HG03520 (cell line): ENCODE measurements at regions not wholly inside any gene's neighbourhood (a gene's known extent, or its start where the extent isn't known, plus 50 kb on each side); places are given as distances from the start of the nearest gene placed in this dataset.
A peak's percentile ranks its signal among the peaks of the same experiment; 100 is the strongest.

ENCODE experiments used
- ATAC-seq: cut with Tn5 transposase; IDR thresholded peaks from one replicate; pipeline ENCODE4 v1.9.1; 2021; ENCODE audit warnings: mild to moderate bottlenecking, moderate library complexity; ENCODE audit not compliant: unreplicated experiment

DNA sequence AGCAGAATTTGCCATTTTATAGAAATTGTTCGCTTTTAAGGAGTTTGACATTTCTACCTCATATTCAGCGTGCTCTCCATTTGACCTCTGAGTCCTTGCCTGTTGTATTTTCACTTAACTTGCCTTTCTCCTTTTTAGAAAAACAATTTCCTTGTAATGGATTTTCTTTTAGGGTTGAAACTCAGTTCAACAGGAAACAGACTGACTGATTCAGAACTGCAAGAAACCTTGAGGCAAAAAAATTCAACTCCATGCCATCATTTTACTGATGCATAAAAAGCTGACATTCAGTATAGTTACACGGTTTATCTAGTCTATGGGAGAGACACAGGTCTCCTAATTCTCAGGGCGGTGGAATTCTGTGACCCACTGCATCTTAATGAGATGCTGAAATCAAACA is 59.8 kb downstream of the MRPS30 start:
- no peak for ATAC-seq

DNA sequence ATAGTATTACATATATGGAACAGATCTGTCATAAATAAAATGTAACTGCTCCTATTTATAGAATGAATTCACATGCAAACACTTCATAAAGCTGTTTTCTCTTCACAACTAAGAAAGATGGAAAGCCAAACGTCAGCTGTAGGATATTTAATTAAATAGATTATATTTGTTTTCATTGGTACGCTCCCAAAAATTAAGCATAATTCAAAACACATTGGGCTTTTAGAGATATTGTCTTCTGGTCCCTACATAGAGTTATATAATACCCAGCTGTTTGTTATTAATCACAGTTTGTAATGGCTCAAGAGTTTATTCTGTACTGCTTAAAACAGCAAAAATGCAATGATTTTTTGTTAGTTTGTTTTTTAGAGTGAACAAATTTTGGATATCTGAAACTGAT is 61.2 kb downstream of the MRPS30 start:
- no peak for ATAC-seq

DNA sequence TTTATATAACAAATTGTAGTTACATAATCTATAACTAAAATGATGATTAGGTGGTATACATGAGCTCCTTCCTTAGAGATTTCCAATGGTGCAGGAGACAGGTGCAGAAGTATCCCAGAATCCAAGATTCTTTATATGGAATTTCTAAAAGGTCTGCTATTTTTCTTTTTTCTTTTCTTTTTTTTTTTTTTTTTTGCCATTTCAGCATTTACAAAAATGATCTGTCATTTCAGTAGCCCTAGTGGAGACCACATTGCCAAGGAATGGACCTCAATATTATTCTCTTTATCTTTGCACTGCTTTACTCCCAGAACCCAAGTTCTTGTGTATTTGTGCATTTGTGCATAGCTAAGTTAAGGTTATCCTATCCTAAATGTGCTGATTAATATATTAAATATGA is 61.7 kb downstream of the MRPS30 start:
- no peak for ATAC-seq

DNA sequence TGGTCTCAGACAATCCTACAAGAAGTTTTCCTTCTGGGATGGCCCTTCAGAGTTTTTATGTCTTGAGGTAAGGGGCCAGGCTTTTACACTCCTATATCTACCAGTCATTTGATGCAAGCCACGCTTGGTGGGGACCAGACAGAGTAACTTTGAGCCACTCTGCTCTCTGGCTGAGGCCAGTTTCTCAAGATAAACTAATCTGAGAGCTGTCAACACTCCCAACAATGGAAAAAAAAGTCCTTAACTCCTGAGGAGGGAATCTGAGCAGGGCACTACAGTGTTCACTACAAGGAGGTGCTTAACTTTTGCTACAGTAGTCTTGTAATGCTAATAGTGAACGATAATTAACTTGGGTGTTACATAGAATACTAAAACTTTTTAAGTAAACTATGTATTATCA is 62.7 kb downstream of the MRPS30 start:
- ATAC-seq = no peak

DNA sequence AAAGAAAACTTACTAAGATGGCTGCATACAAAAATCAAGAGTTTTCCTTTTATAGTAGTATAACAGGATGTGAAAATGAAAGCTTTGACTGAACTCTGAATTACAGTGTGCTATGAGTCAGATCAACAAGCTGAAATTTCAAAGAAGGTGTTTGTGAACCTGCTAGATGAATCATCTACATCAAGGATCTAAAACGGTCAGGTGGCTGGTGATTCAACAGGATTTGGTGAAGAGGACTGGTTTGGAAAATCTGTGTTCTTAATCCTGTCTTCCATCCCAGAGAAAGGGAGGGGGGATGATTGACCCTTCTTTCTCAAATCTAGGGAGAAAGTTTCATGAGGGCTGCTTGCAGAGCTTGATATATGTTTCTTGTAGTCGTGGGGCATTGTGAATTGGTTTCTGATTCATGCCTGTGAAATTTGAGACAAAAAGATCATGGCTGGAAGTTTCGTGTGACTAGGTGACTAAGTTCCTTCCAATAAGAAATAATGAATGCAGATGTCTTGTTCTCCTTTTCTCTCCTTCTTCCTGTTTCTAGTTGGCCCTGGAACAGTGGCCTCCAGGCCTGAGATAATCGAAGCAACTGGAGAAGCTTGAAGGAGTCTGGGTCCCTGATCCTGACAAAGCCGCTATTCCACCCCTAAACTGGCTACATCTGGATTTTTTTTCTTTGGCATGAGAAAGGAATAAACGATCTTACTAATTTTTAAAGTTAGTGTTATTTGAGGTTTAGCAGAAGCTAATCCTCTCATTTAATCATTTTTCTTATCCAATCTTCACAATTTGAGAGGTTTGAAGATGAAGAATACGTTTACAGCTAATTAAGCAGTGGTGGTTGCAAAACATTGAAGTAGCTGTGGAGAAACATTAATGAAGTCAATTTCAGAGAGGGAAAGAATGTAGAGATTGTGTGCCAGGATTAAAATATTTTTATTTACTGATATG is 67.2 kb downstream of the MRPS30 start:
- peak; percentile 100 for ATAC-seq

DNA sequence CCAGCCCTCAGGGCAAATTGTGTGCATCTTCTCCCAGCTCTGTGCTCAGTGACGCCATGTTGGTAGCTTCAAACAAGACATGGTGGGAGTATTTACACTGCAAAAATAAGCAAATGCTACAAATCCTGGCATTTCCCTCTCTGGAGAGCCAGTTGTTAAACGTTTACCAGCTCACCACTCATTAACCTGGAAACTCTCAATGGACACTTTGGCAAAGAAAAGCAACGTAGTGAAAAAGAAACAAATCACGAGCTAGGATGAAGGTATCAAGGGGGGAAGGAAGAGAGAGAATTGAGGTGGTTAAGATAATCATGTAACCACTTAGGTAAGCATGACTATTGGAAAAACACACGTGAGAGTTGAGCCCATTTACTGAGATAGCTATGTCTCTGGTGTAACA is 72.5 kb downstream of the MRPS30 start:
- no peak for ATAC-seq

DNA sequence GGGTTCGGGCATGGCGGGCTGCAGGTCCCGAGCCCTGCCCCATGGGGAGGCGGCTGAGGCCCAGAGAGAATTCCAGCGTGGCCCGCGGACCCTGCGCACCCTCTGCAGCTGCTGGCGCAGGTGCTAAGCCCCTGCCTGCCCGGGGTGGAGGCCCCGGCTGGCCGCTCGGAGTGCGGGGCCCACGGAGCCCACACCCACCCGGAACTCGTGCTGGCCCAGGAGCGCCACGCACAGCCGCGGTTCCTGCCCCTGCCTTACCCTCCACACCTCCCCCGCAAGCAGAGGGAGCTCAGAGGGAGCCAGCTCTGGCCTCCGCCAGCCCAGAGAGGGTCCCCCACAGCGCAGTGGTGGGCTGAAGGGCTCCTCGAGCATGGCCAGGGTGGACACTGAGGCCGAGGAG is 75.3 kb downstream of the MRPS30 start:
- ATAC-seq = no peak

DNA sequence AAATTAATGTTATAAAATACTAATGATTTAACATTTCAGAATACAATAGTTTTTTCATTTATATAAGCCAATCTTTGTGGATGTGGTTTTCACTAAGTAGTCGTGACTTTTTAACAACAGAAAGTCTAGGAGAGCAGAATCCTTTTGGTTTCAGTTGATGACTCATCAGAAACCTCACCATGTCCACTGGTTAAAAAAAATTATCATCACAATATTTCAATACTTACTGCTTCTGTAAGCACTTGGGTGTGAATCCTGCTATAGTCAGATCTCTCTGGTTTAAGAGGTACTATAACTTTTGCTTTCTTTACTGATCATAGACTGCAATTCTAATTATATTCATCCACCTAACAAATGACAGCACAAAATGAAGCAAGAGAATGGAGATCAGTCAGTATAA is 77.2 kb downstream of the MRPS30 start:
- ATAC-seq = peak; percentile 90

DNA sequence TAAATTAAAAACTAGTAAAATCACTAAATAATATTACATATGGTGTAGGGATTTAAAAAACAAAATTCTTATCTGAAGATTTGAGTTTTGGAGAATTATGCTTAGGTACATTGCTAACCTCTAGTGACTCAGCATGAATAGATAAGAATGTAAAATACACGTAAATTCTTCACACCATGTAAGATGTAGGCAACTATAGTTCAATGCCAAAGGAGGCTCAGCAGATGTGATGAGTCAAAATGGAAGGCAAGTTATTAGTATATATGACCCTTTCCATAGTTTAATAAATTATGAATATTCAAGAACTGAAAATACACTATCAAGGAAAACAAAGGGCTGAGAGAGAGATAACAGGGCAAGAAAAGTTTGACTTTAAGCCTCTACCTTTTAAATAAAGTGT is 79.0 kb downstream of the MRPS30 start:
- peak; percentile 58 for ATAC-seq

DNA sequence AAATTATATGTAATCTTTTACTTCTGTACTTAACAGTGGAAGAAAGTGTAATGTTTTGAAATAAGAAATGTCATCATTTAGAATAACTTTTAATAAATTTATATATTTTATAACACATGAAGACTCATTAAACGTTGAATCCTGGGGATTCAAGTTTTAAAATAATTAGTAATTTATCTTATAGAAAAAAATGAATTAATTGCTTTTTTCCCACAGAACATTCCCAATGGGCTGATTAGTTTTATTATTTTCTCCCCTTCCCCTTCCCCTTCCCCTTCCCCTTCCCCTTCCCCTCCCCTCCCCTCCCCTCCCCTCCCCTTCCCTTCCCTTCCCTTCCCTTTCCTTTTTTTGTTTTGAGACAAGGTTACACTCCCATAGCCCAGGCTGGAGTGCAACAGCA is 79.7 kb downstream of the MRPS30 start:
- no peak for ATAC-seq

DNA sequence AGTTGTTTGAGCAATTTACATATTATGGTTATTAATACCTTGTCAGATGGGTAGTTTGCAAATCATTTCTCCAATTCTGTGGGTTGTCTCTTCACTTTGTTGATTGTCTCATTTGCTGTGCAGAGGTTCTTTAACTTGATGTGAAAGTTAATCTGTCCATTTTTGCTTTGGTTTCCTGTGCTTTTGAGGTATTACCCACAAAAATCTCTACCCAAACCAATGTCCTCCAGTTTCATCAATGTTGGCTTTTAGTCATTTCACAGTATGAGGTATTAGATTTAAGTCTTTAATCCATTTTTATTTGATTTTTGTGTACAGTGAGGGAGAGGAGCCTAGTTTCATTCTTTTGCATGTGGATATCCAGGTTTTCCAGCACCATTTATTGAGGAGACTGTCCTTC is 82.4 kb downstream of the MRPS30 start:
- no peak for ATAC-seq

DNA sequence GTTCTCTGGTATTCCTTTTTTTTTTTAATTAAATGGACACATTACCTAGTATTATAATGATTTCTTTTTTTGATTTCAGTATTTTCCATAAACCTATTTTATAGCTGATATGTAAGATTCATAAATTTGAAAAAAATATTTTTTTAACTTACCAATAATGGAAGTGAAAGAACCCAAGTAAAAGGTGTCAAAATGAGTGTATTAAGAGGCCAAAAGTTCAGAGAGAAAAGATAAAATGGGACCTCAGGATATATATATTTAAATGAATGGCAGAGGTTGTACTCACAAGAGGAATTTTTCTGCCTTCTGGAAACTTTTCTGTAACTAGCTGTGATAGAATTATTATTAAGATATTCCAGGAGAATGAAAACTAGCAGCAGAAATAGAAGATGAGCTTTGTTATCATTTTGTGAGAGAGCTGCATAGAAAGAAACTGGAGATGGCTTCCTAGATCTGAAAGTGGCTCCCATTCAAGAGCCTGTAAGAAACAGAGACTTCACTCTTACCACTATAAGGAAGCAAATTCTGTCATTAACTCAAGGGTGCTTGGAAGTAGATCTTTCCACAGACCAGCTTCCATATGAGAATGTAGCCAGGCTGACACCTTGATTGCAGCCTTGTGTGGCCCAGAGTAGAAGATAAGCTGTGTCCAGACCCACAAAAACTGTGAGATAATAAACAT is 91.7 kb downstream of the MRPS30 start:
- no peak for ATAC-seq

DNA sequence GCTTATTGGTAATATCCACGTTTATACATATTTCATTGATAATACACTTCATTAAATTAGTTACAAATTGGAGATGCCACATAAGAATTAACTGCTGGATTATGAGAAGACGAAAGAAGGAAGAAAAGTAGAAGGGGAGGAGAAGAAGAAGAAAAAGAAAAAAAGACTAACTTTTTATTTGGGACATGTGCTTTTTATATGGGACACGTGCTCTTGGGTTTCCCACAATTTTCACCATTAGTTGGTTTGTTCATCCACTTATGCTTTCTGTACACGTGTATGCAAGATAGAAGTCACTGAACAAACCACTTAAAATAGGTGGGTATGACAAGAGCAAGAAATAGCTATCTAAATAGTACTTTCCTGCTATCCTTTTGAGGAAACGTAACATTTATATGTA is 98.6 kb downstream of the MRPS30 start:
- no peak for ATAC-seq

DNA sequence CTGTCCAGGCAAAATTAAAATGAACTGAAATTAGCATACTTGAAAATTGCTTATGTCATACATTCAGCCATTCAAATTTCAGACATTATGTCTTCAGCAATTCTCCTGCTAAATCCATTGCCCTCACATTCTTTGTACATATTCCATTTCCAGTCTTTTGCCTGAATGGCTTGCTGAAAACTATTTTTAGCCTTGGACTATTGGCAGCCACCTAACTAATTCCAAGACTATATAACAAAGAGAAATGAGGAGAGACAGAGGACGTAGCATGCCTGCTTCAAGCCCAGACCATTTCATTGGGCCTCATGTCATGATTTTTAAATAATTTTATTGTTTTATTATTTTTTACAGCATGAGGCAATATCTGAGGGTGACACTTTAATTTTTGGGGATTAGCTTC is 100.3 kb downstream of the MRPS30 start:
- ATAC-seq = no peak

DNA sequence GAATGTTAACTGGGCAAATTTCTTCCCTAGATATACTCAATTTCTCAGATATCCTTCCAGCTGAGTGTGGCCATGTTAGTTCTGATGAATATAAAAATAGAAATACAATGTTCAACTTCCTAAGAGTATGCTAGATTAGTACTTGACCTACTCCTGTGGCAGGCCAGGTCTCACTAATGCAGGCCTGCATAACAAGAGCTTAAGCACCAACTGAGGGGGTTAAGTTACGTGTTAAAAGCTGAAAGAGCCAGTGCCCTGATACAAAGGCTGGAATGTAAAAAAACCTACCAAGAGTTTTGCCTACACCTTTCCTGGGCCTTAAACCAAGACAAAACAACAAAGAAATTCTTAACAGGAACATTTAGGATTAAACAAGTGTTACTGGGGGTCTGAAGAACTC is 102.8 kb downstream of the MRPS30 start:
- ATAC-seq = no peak

DNA sequence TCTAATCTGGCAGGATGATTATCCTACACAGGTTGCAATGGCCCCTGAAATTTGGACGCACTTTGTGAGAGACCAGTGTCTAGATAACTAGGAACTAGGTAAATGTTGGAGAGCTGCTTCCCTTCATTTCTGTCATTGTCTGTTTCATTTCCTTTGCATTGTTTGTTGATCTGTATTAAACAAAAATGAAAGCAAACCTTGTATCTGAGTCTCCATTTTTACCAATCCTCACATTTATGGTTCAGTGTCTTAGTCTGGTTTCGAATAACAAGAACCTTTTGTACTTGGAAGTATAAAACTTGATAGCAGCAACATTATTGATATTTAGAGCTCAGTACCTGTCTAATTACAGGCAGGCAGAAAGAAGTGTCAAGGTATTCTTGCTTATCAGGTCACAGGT is 105.5 kb downstream of the MRPS30 start:
- ATAC-seq = no peak

DNA sequence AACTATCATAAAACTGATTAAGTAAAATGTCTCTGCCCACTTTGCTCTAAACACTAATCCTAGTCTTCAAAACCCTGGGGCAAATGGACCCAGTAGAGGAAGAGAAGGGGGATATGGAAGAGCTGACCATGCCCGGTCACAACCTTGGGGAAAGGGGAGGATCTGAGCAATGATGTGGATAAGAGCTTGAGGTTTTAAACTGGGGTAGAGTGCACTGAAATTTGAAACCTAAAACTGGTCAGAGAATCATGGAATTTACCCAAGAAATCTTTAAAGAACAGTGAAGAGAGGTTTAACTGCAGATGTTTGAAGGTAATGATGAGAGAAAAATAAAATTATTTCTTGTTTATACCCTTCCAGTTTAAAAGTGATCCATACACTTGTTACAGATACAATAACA is 110.8 kb downstream of the MRPS30 start:
- no peak for ATAC-seq

DNA sequence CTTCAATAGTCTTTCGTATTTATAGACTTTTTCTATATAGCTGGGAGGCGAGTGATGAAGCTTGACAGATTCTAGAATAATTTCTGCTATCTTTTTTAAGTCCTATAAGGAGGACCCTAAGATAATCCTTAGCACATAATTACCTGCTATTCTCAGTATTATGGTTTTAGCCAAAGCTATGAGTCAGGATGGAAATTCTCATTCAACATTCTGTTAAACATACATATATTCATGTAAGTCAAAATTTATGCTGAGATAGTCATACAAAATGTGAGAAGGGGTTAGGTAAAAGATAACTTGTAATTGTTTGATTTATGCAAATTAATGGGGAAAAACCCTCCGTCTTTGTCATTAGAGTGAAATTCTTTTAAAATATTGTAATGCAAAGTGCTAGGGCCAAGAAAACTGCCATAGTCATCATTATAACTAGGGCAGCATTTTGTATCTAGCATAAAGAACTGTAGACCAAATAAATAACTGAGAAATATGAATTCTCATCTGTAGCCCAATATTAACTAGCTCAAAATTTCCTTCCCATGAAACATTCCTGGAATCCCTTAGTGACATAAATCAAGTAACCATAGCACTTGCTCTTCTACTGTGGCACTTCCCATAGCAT is 118.5 kb downstream of the MRPS30 start:
- ATAC-seq = no peak

DNA sequence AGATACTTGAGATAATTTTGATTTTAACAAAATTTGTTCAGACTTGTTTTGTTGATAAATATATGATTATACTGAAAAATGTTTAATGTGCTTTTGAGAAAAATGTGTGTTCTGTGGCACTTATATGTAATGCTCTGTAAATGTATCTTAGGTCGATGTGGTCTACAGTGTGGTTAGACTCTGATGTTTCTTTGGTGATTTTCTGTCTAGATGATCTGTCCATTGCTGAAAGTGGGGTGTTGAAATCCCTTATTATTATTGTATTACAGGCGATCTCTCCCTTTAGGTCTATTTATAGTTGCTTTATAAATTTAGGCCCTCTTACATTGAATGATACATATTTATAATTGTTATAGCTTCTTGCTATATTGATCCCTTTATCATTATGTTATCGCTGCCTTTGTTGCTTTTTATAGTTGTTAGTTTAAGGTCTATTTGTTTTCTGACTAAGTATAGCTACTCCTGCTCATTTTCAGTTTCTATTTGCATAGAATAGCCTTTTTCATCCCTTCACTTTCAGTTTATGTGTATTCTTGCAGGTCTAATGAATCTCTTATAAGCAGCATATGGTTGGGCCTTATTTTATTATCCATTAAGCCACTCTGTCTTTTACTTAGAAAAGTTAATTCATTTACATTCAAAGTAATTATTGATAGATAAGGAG is 124.3 kb downstream of the MRPS30 start:
- peak; percentile 97 for ATAC-seq

DNA sequence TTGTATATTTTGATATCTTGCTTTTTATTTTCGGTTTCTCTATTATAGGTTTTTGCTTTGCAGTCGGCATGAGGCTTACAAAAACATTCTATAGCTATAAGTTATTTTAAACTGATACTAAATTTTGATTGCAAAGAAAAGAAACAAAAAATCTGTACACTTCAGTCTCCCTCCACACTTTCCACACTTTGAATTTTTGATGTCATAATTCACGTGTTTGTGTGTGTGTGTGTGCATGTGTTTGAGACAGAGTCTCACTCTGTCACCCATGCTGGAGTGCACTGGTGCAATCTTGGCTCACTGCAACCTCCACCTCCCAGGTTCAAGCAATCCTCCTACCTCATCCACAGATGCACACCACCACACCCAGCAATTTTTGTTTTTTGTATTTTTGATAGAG is 124.9 kb downstream of the MRPS30 start:
- ATAC-seq = peak; percentile 26

DNA sequence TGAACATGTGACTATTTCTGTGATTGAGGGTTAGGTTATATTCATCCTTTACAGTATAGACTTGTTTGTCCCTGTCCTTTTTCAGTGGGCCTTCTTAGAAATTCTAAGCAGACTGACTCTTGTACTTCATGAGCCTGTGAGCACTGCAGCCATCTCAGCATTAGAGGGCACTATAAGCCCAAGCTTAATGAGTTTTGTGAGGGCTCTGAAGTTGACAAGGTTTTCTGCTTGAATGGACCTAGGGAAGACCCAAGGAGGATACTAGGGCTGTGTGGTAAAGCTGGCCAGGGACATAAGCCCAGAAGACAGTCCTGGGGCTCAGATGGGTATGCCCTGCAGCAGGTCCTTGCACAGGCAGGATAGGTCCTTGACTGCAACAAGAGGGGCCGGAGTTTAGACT is 126.5 kb downstream of the MRPS30 start:
- ATAC-seq = no peak
